ENCODE measurements at regions not wholly inside any gene's neighbourhood (a gene's known extent, or its start where the extent isn't known, plus 50 kb on each side); places are given as distances from the start of the nearest gene placed in this dataset.
"Not testable (repeated sequence)": the region's sequence is repeated elsewhere in the genome, so short reads cannot be mapped to it uniquely, and the experiment has no call there.

GRCh38 chr1:120624565-120625064 lies 99.1 kb upstream of the NBPF26 start:
- not testable (repeated sequence) for TF ChIP-seq CTCF, POLR2A (IDR thresholded peaks at IDR 0.05)
